B cell (primary cell): ENCODE measurements at regions not wholly inside any gene's neighbourhood (a gene's known extent, or its start where the extent isn't known, plus 50 kb on each side); places are given as distances from the start of the nearest gene placed in this dataset.

Experiments
- ATAC-seq: fragments of 200-7000 bp; cut with Tn5 transposase; one replicate; pipeline ENCODE4 v1.10.0; 2021; ENCODE audit warnings: low read depth, mild to moderate bottlenecking, moderate number of reproducible peaks, moderate library complexity
- CTCF ChIA-PET: fragments of 350-600 bp; sonication (Branson Sonifier 250); formaldehyde crosslinking; loops from one replicate; lab custom pipeline; 2021; ENCODE audit warnings: antibody characterized with exemption, inconsistent platforms; lab: Charles Lee
- POLR2A ChIA-PET: fragments of 350-600 bp; sonication (Branson Sonifier 250); formaldehyde crosslinking; loops from one replicate; lab custom pipeline; 2021; ENCODE audit warnings: antibody characterized with exemption; lab: Charles Lee
- DNase-seq: peaks from one replicate; pipeline ENCODE4 v3.0.0; 2013
- H2AFZ ChIP-seq: 2 replicates; pipeline ENCODE4 v1.6.1; 2012; ENCODE audit warnings: mild to moderate bottlenecking, low read depth, low read length; ENCODE audit not compliant: insufficient read depth, poor library complexity, severe bottlenecking
- H3K27ac ChIP-seq, 2 donors: 1 replicate in 1 of 2; 2 replicates in 1 of 2; pipeline ENCODE4 v1.5.1; 2012 to 2013; ENCODE audit warnings: low read length in 2 of 2, mild to moderate bottlenecking in 2 of 2, moderate library complexity in 1 of 2
- H3K27me3 ChIP-seq, 4 experiments: fragments of 200-600 bp in 1 of 4; sonication (generic) in 1 of 4; replicated peaks in 1 of 4; 1 replicate in 2 of 4; 2 replicates in 2 of 4; pipeline versions ENCODE4 v1.6.1 to v1.7.0; 2013 to 2016; ENCODE audit warnings: low read length in 3 of 4, mild to moderate bottlenecking in 2 of 4, mixed read lengths in 1 of 4, moderate library complexity in 1 of 4; ENCODE audit not compliant: insufficient read depth in 4 of 4, control insufficient read depth in 3 of 4; ENCODE audit errors: control extremely low read depth in 1 of 4
- H3K36me3 ChIP-seq, 2 experiments: replicated peaks in 1 of 2; 1 replicate in 1 of 2; 2 replicates in 1 of 2; pipeline versions ENCODE4 v1.6.1 to v1.7.1; 2013; ENCODE audit warnings: low read length in 1 of 2; ENCODE audit not compliant: insufficient read depth in 2 of 2, control insufficient read depth in 1 of 2; ENCODE audit errors: control extremely low read depth in 1 of 2, extremely low read depth in 1 of 2
- H3K4me1 ChIP-seq, 2 donors: fragments of 200-600 bp in 1 of 2; sonication (generic) in 1 of 2; 1 replicate in 1 of 2; 2 replicates in 1 of 2; pipeline versions ENCODE4 v1.5.1 to v1.6.1; 2013 to 2017; ENCODE audit warnings: low read length in 2 of 2; ENCODE audit not compliant: control insufficient read depth in 2 of 2, insufficient read depth in 2 of 2
- H3K4me2 ChIP-seq: replicated peaks from 2 replicates; pipeline ENCODE3; 2012; ENCODE audit warnings: mild to moderate bottlenecking, low read depth, low read length; ENCODE audit not compliant: poor library complexity, severe bottlenecking
- H3K4me3 ChIP-seq, 5 experiments: fragments of 200-600 bp in 1 of 5; sonication (generic) in 1 of 5; 1 replicate in 3 of 5; 2 replicates in 2 of 5; pipeline versions ENCODE4 v1.5.1 to v1.7.0; 2011 to 2016; ENCODE audit warnings: low read length in 4 of 5, mild to moderate bottlenecking in 4 of 5, low read depth in 2 of 5, control low read depth in 1 of 5, moderate library complexity in 1 of 5; ENCODE audit not compliant: insufficient read depth in 1 of 5; ENCODE audit errors: control extremely low read depth in 1 of 5, extremely low read depth in 1 of 5
- H3K79me2 ChIP-seq: fragments of 200-600 bp; sonication (generic); one replicate; pipeline ENCODE4 v1.6.0; 2016; ENCODE audit warnings: low read length; ENCODE audit not compliant: control insufficient read depth, insufficient read depth
- H3K9ac ChIP-seq: fragments of 200-600 bp; sonication (generic); 2 replicates; pipeline ENCODE4 v1.6.1; 2017; ENCODE audit warnings: mild to moderate bottlenecking, low read length, moderate library complexity
- H3K9me3 ChIP-seq, 3 donors: one replicate each; pipeline versions ENCODE4 v1.6.1 to v1.7.1; 2013; ENCODE audit warnings: low read length in 2 of 3; ENCODE audit not compliant: control insufficient read depth in 2 of 3, insufficient read depth in 1 of 3; ENCODE audit errors: control extremely low read depth in 1 of 3
- H4K20me1 ChIP-seq: 2 replicates; pipeline ENCODE4 v1.6.0; 2012; ENCODE audit warnings: mild to moderate bottlenecking, low read length; ENCODE audit not compliant: insufficient read depth, control insufficient read depth, poor library complexity, severe bottlenecking
- H3K27ac Mint-ChIP-seq: one replicate; pipeline ENCODE4 v1.8.0; 2021; ENCODE audit warnings: mixed read lengths
- H3K27me3 Mint-ChIP-seq: one replicate; pipeline ENCODE4 v1.8.0; 2021; ENCODE audit warnings: mixed read lengths
- H3K4me1 Mint-ChIP-seq: one replicate; pipeline ENCODE4 v1.8.0; 2021; ENCODE audit warnings: mixed read lengths
- H3K4me3 Mint-ChIP-seq: one replicate; pipeline ENCODE4 v1.8.0; 2021; ENCODE audit warnings: mixed read lengths
- H3K9me3 Mint-ChIP-seq: one replicate; pipeline ENCODE4 v1.8.0; 2022; ENCODE audit warnings: mixed read lengths; ENCODE audit not compliant: insufficient read depth
- EZH2 ChIP-seq: IDR thresholded peaks from 2 replicates; pipeline ENCODE4 v1.6.1; 2012; ENCODE audit warnings: borderline replicate concordance, low read depth, mild to moderate bottlenecking, moderate library complexity, low read length; ENCODE audit not compliant: insufficient read depth, poor library complexity, severe bottlenecking
- WGBS: methylation state at CpG from one replicate; pipeline ENCODE4 v1.1.5; 2013; ENCODE audit warnings: missing lambda C conversion rate; ENCODE audit not compliant: insufficient coverage; 5-methylcytosine and 5-hydroxymethylcytosine counted together
- intact Hi-C: fragments of 100-400 bp; cut with micrococcal nuclease; formaldehyde crosslinking; loops from one replicate; pipeline ENCODE4 v1.10.0; 2022
- TF ChIP-seq, protein P1 (sequence below): fragments of 200-600 bp; IDR thresholded peaks from one replicate; pipeline ENCODE4 v1.8.0; 2022; ENCODE audit warnings: antibody characterized with exemption, mild to moderate bottlenecking

- H2AFZ ChIP-seq: no peak overlapping the region
- ATAC-seq (no peak), DNase-seq (no peak)
- no peaks in the 10 kb centered on the region for H3K9me3 Mint-ChIP-seq
- H3K27me3 Mint-ChIP-seq: no peaks in the 10 kb centered on the region
- no peaks in the 10 kb centered on the region for H3K36me3 ChIP-seq
- no peak overlapping the region for H3K4me3 ChIP-seq
- TF ChIP-seq EZH2: no peak
- TF ChIP-seq, protein P1, sequence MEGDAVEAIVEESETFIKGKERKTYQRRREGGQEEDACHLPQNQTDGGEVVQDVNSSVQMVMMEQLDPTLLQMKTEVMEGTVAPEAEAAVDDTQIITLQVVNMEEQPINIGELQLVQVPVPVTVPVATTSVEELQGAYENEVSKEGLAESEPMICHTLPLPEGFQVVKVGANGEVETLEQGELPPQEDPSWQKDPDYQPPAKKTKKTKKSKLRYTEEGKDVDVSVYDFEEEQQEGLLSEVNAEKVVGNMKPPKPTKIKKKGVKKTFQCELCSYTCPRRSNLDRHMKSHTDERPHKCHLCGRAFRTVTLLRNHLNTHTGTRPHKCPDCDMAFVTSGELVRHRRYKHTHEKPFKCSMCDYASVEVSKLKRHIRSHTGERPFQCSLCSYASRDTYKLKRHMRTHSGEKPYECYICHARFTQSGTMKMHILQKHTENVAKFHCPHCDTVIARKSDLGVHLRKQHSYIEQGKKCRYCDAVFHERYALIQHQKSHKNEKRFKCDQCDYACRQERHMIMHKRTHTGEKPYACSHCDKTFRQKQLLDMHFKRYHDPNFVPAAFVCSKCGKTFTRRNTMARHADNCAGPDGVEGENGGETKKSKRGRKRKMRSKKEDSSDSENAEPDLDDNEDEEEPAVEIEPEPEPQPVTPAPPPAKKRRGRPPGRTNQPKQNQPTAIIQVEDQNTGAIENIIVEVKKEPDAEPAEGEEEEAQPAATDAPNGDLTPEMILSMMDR: no peak
- no peak overlapping the region for H3K27ac ChIP-seq
- H3K4me2 ChIP-seq: no peak overlapping the region
- no peaks in the 10 kb centered on the region for H3K4me1 ChIP-seq
- no peaks in the 10 kb centered on the region for H3K4me1 Mint-ChIP-seq
- no peak overlapping the region for H3K27ac Mint-ChIP-seq
- no CpG with 5 or more reads among the region's 1 CpG for WGBS
- H3K27me3 ChIP-seq: no peaks in the 10 kb centered on the region
- intact Hi-C loops: no loop called here
- no peaks in the 10 kb centered on the region for H3K79me2 ChIP-seq
- H3K9ac ChIP-seq: no peak overlapping the region
- H4K20me1 ChIP-seq: no peaks in the 10 kb centered on the region
- H3K9me3 ChIP-seq: no peaks in the 10 kb centered on the region
- POLR2A ChIA-PET: no interaction called here
- CTCF ChIA-PET: interaction anchor here (0.7 kb wide), 1 partner anchor 9 kb away, joined by 3 read pairs; no protein-coding TSS in a partner anchor
- no peak overlapping the region for H3K4me3 Mint-ChIP-seq
Observed at GRCh38 chr1:232452736-232453440, 177.0 kb downstream of the SIPA1L2 start.

- intact Hi-C loops: no loop called here
- DNase-seq: no peak
- no peak for ATAC-seq
- H3K4me2 ChIP-seq: no peak overlapping the region
- no peak overlapping the region for H3K27ac ChIP-seq
- no peak overlapping the region for H3K4me3 Mint-ChIP-seq
- no peaks in the 10 kb centered on the region for H3K9me3 Mint-ChIP-seq
- 67% methylated on average over 3 of the region's 3 CpGs for WGBS
- H2AFZ ChIP-seq: no peak overlapping the region
- H4K20me1 ChIP-seq: no peaks in the 10 kb centered on the region
- CTCF ChIA-PET: no interaction called here
- H3K36me3 ChIP-seq: no peaks in the 10 kb centered on the region
- TF ChIP-seq, protein P1: no peak
- TF ChIP-seq EZH2: no peak
- H3K9ac ChIP-seq: no peak overlapping the region
- H3K27ac Mint-ChIP-seq: no peak overlapping the region
- H3K27me3 Mint-ChIP-seq: no peaks in the 10 kb centered on the region
- H3K9me3 ChIP-seq: no peaks in the 10 kb centered on the region
- no peaks in the 10 kb centered on the region for H3K4me1 Mint-ChIP-seq
- H3K79me2 ChIP-seq: no peaks in the 10 kb centered on the region
- no peaks in the 10 kb centered on the region for H3K27me3 ChIP-seq
- no peaks in the 10 kb centered on the region for H3K4me1 ChIP-seq
- POLR2A ChIA-PET: no interaction called here
- H3K4me3 ChIP-seq: no peak overlapping the region
Observed at GRCh38 chr1:232452117-232452516, 177.8 kb downstream of the SIPA1L2 start.
